Hepatocyte (in vitro differentiated cells): ENCODE measurements at regions not wholly inside any gene's neighbourhood (a gene's known extent, or its start where the extent isn't known, plus 50 kb on each side); places are given as distances from the start of the nearest gene placed in this dataset.

Experiments
- DNase-seq: peaks from one replicate; pipeline ENCODE4 v3.0.0-alpha.2; 2016; ENCODE audit warnings: low spot score
- H2AFZ ChIP-seq: fragments of 200-600 bp; sonication (generic); 2 replicates; pipeline ENCODE4 v1.6.0; 2016; ENCODE audit warnings: antibody characterized with exemption, mild to moderate bottlenecking
- H3K27ac ChIP-seq: fragments of 200-600 bp; sonication (generic); 2 replicates; pipeline ENCODE4 v1.5.1; 2016; ENCODE audit warnings: mild to moderate bottlenecking
- H3K27me3 ChIP-seq: fragments of 200-600 bp; sonication (generic); 2 replicates; pipeline ENCODE4 v1.6.1; 2016
- H3K36me3 ChIP-seq: fragments of 200-600 bp; sonication (generic); replicated peaks from 2 replicates; pipeline ENCODE4 v1.5.1; 2016; ENCODE audit warnings: low read depth; ENCODE audit not compliant: insufficient read depth
- H3K4me1 ChIP-seq: fragments of 200-600 bp; sonication (generic); 2 replicates; pipeline ENCODE4 v1.5.1; 2016; ENCODE audit warnings: mild to moderate bottlenecking, moderate library complexity; ENCODE audit not compliant: insufficient read depth
- H3K4me2 ChIP-seq: fragments of 200-600 bp; sonication (generic); 2 replicates; pipeline ENCODE4 v1.6.0; 2016
- H3K4me3 ChIP-seq: fragments of 200-600 bp; sonication (generic); 2 replicates; pipeline ENCODE4 v1.5.1; 2016; ENCODE audit warnings: mild to moderate bottlenecking
- H3K79me2 ChIP-seq: fragments of 200-600 bp; sonication (generic); 2 replicates; pipeline ENCODE4 v1.6.0; 2017; ENCODE audit warnings: mild to moderate bottlenecking
- H3K9me2 ChIP-seq: fragments of 200-600 bp; sonication (generic); replicated peaks from 2 replicates; pipeline ENCODE4 v1.6.0; 2017; ENCODE audit warnings: mild to moderate bottlenecking; ENCODE audit not compliant: insufficient read depth
- H3K9me3 ChIP-seq: fragments of 200-600 bp; sonication (generic); 2 replicates; pipeline ENCODE4 v1.5.1; 2016; ENCODE audit warnings: low read depth, mild to moderate bottlenecking
- H4K20me1 ChIP-seq: fragments of 200-600 bp; sonication (generic); 2 replicates; pipeline ENCODE4 v1.6.0; 2016; ENCODE audit warnings: mild to moderate bottlenecking; ENCODE audit not compliant: insufficient read depth, poor library complexity, severe bottlenecking
- EZH2 ChIP-seq: fragments of 200-600 bp; sonication (generic); IDR thresholded peaks from 2 replicates; pipeline ENCODE4 v1.6.1; 2016; ENCODE audit warnings: antibody characterized with exemption, mild to moderate bottlenecking, borderline replicate concordance
- EZH2phosphoT487 ChIP-seq: fragments of 200-600 bp; sonication (generic); IDR thresholded peaks from one replicate; pipeline ENCODE4 v1.6.1; 2018; ENCODE audit warnings: antibody characterized with exemption, mild to moderate bottlenecking, low read depth, moderate library complexity; ENCODE audit not compliant: unreplicated experiment, severe bottlenecking
- WGBS: methylation state at CpG from one replicate; pipeline ENCODE4 v1.1.6; 2016; ENCODE audit warnings: low lambda C conversion rate; ENCODE audit errors: missing lambda C conversion rate; 5-methylcytosine and 5-hydroxymethylcytosine counted together
- TF ChIP-seq, protein P1 (sequence below): fragments of 200-600 bp; sonication (generic); IDR thresholded peaks from 2 replicates; pipeline ENCODE4 v1.5.1; 2016; ENCODE audit warnings: antibody characterized with exemption, mild to moderate bottlenecking; ENCODE audit not compliant: poor library complexity

DNA sequence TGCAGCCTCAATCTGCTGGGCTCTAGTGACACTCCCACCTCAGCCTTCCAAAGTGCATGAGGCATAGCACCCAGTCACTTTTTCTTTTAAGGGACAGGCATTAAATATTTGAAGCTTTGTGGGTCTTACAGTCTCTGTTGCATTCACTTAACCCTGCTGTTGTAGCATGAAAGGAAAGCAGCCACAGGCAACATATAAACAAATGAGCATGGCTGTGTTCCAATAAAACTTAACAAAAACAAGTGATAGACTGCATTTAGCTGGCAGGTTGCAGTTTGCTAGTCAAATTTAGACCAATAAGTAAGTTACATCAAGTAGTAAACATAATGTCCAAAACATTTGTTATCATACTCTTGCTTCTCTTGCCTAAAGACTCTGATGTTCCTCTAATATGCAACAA is 297.3 kb upstream of the MMADHC start:
- Histone ChIP-seq H3K79me2 (no peaks in the 10 kb centered on the region), H3K4me3 (no peak overlapping the region), H3K4me2 (no peak overlapping the region), H3K9me3 (no peaks in the 10 kb centered on the region), H4K20me1 (no peaks in the 10 kb centered on the region), H3K9me2 (no peaks in the 10 kb centered on the region), H2AFZ (no peak overlapping the region), H3K27ac (no peak overlapping the region), H3K36me3 (no peaks in the 10 kb centered on the region), H3K27me3 (no peaks in the 10 kb centered on the region), H3K4me1 (no peaks in the 10 kb centered on the region)
- TF ChIP-seq EZH2 (no peak), EZH2phosphoT487 (no peak)
- TF ChIP-seq, protein P1, sequence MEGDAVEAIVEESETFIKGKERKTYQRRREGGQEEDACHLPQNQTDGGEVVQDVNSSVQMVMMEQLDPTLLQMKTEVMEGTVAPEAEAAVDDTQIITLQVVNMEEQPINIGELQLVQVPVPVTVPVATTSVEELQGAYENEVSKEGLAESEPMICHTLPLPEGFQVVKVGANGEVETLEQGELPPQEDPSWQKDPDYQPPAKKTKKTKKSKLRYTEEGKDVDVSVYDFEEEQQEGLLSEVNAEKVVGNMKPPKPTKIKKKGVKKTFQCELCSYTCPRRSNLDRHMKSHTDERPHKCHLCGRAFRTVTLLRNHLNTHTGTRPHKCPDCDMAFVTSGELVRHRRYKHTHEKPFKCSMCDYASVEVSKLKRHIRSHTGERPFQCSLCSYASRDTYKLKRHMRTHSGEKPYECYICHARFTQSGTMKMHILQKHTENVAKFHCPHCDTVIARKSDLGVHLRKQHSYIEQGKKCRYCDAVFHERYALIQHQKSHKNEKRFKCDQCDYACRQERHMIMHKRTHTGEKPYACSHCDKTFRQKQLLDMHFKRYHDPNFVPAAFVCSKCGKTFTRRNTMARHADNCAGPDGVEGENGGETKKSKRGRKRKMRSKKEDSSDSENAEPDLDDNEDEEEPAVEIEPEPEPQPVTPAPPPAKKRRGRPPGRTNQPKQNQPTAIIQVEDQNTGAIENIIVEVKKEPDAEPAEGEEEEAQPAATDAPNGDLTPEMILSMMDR: no peak
- no peak for DNase-seq

DNA sequence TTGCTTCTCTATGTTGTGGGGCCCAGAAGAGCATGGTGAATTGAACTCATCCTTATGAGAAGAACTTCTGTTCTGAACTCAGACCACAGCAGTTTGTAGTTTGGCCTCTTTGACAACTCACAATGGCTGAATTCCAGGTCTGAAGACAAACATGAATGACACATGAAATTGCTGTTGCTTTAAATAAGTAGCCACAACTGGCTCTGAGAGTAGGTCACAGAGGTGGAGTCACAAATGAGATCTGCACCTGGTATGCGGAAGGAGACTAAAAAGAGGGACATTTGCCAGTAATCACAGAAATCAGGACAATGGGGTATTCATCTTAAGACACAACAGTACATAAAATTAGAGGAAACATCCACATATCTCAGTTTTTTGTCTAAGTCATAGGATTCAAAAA is 290.3 kb upstream of the MMADHC start:
- no peak overlapping the region for H3K4me3 ChIP-seq
- no peaks in the 10 kb centered on the region for H3K27me3 ChIP-seq
- DNase-seq: no peak
- H3K36me3 ChIP-seq: no peaks in the 10 kb centered on the region
- no peaks in the 10 kb centered on the region for H3K79me2 ChIP-seq
- H3K9me3 ChIP-seq: no peaks in the 10 kb centered on the region
- no peak overlapping the region for H3K27ac ChIP-seq
- TF ChIP-seq EZH2phosphoT487 (no peak), EZH2 (no peak)
- TF ChIP-seq, protein P1: no peak
- no peak overlapping the region for H3K4me2 ChIP-seq
- no peaks in the 10 kb centered on the region for H3K9me2 ChIP-seq
- WGBS: 90% methylated on average over 1 of the region's 1 CpG
- no peaks in the 10 kb centered on the region for H4K20me1 ChIP-seq
- no peaks in the 10 kb centered on the region for H3K4me1 ChIP-seq
- H2AFZ ChIP-seq: no peak overlapping the region

DNA sequence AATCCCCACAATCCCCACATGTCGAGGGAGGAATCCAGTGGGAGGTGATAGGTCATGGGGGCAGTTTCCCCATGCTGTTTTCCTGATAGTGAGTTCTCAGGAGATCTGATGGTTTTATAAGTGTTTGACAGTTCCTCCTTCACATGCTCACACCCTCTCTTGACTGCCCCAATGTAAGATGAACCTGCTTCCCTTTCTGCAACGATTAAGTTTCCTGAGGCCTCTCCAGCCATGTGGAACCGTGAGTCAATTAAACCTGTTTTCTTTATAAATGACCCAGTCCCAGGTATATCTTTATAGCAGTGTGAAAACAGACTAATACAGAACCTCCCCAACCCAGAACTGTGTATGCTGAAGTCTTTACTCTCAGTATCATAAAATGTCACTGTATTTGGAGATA is 289.5 kb upstream of the MMADHC start:
- Histone ChIP-seq H3K4me3 (no peak overlapping the region), H3K79me2 (no peaks in the 10 kb centered on the region), H3K4me1 (no peaks in the 10 kb centered on the region), H3K27me3 (no peaks in the 10 kb centered on the region), H3K36me3 (no peaks in the 10 kb centered on the region), H2AFZ (no peak overlapping the region), H3K27ac (no peak overlapping the region), H3K9me2 (no peaks in the 10 kb centered on the region), H3K4me2 (no peak overlapping the region), H3K9me3 (no peaks in the 10 kb centered on the region), H4K20me1 (no peaks in the 10 kb centered on the region)
- TF ChIP-seq EZH2phosphoT487: no peak
- TF ChIP-seq EZH2: no peak
- TF ChIP-seq, protein P1: no peak
- WGBS: 75% methylated on average over 3 of the region's 3 CpGs
- DNase-seq: no peak

DNA sequence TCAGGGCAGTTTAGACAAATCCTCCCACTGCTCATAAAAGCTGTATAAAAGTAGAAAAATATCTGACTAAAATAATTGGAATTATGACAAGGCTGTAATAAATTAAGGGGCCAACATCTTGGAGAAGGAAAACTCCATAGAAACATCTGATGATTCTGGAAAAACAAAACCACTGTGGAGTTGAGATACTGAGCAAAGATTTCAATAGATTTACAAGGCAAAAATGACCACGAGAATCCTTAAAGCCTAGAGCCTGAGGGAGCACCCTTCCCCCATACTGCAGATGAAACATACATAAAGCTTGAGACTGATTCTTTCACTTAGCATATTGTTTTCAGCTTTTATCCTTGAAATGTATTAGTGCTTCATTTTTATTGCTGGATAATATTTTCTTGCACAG is 286.4 kb upstream of the MMADHC start:
- H3K9me2 ChIP-seq: no peaks in the 10 kb centered on the region
- no peak overlapping the region for H3K27ac ChIP-seq
- no peaks in the 10 kb centered on the region for H3K4me1 ChIP-seq
- no peak overlapping the region for H2AFZ ChIP-seq
- TF ChIP-seq EZH2phosphoT487 (no peak), EZH2 (no peak)
- TF ChIP-seq, protein P1: no peak
- WGBS: 63% methylated on average over 1 of the region's 1 CpG
- H3K4me2 ChIP-seq: no peak overlapping the region
- no peaks in the 10 kb centered on the region for H3K9me3 ChIP-seq
- H3K79me2 ChIP-seq: no peaks in the 10 kb centered on the region
- no peak overlapping the region for H3K4me3 ChIP-seq
- no peaks in the 10 kb centered on the region for H3K36me3 ChIP-seq
- no peaks in the 10 kb centered on the region for H4K20me1 ChIP-seq
- H3K27me3 ChIP-seq: no peaks in the 10 kb centered on the region
- no peak for DNase-seq
